Large intestine (tissue), 3 donors: ENCODE measurements at regions not wholly inside any gene's neighbourhood (a gene's known extent, or its start where the extent isn't known, plus 50 kb on each side); places are given as distances from the start of the nearest gene placed in this dataset.
A peak's percentile ranks its signal among the peaks of the same experiment; 100 is the strongest.

Experiments used
- DNase-seq, 2 donors: peaks; one replicate each; pipeline versions ENCODE4 v3.0.0 to v3.0.0-alpha.2; 2013
- H3K27ac ChIP-seq: one replicate; pipeline ENCODE4 v1.5.1; 2013; ENCODE audit warnings: low read length
- H3K27me3 ChIP-seq: 2 replicates; pipeline ENCODE4 v1.6.1; 2013; ENCODE audit warnings: low read length; ENCODE audit not compliant: control insufficient read depth, insufficient read depth
- H3K36me3 ChIP-seq: 2 replicates; pipeline ENCODE4 v1.6.1; 2013; ENCODE audit warnings: low read length; ENCODE audit not compliant: control insufficient read depth, insufficient read depth
- H3K4me1 ChIP-seq: one replicate; pipeline ENCODE4 v1.6.1; 2013; ENCODE audit warnings: low read length; ENCODE audit not compliant: control insufficient read depth, insufficient read depth
- H3K4me3 ChIP-seq: one replicate; pipeline ENCODE4 v1.5.1; 2013; ENCODE audit warnings: low read length
- H3K9me3 ChIP-seq: one replicate; pipeline ENCODE4 v1.6.1; 2013; ENCODE audit warnings: mild to moderate bottlenecking, low read depth, low read length, moderate library complexity; ENCODE audit not compliant: control insufficient read depth
- WGBS: methylation state at CpG from one replicate; pipeline ENCODE4 v1.1.5; 2013; ENCODE audit warnings: low lambda C conversion rate; ENCODE audit not compliant: insufficient coverage; 5-methylcytosine and 5-hydroxymethylcytosine counted together

DNA sequence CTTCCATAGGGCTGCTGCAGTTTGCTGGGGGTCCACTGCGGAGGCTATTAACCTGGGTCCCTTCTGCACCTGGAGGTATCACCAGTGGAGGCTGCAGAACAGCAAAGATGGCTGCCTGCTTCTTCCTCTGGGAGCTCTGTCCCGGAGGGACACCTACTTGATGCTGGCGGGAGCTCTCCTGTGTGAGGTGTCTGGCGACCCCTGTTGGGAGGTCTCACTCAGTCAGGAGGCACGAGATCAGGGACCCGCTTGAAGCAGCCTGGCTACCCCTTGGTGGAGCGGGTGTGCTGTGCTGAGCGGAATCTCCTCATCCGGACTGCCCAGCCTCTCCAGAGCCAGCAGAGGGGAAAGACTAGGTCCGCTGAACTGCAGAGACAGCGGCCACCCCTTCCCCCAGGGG lies 56.0 kb upstream of the CTXND1 start:
- Histone ChIP-seq H3K4me3 (no peak overlapping the region), H3K27me3 (no peaks in the 10 kb centered on the region), H3K9me3 (no peaks in the 10 kb centered on the region), H3K4me1 (peaks cover 3% of the 10 kb centered on the region), H3K27ac (no peak overlapping the region), H3K36me3 (no peaks in the 10 kb centered on the region)
- WGBS, result no CpG with 5 or more reads among the region's 11 CpGs
- DNase-seq, result no peak

DNA sequence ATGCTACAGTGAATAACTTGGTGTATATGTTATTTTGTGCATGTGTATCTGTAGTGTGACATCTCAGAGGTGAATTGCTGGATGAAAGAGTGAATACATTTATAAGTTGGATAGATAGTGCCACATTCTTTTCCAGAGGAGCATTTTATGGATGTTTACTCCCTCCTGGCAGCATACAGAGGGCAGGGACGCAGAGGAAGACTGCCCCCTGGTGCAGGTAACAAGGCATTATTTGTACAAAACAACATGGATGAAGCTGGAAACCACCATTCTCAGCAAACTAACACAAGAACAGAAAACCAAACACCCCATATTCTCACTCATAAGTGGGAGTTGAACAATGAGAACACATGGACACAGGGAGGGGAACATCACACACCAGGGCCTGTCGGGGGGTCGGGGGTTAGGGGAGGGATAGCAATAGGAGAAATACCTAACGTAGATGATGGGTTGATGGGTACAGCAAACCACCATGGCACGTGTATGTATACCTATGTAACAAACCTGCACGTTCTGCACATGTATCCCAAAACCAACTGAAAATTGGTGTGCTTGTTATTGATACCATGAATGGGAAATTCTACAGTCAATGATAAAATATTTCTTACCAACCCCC lies 57.9 kb upstream of the CTXND1 start:
- DNase-seq, result peak in 1 of 2 donors; percentile 24
- no peaks in the 10 kb centered on the region for H3K27me3 ChIP-seq
- H3K36me3 ChIP-seq, result no peaks in the 10 kb centered on the region
- H3K4me1 ChIP-seq, result peaks cover 6% of the 10 kb centered on the region
- no CpG with 5 or more reads among the region's 6 CpGs for WGBS
- no peaks in the 10 kb centered on the region for H3K9me3 ChIP-seq
- H3K27ac ChIP-seq, result no peak overlapping the region
- H3K4me3 ChIP-seq, result no peak overlapping the region

GRCh38 chr15:80310776-80311175 lies 58.8 kb upstream of the CTXND1 start:
- no peak for DNase-seq
- Histone ChIP-seq H3K36me3 (no peaks in the 10 kb centered on the region), H3K4me3 (no peak overlapping the region), H3K27ac (no peak overlapping the region), H3K27me3 (no peaks in the 10 kb centered on the region), H3K4me1 (peaks cover 12% of the 10 kb centered on the region), H3K9me3 (no peaks in the 10 kb centered on the region)
- 57% methylated on average over 1 of the region's 7 CpGs for WGBS

DNA sequence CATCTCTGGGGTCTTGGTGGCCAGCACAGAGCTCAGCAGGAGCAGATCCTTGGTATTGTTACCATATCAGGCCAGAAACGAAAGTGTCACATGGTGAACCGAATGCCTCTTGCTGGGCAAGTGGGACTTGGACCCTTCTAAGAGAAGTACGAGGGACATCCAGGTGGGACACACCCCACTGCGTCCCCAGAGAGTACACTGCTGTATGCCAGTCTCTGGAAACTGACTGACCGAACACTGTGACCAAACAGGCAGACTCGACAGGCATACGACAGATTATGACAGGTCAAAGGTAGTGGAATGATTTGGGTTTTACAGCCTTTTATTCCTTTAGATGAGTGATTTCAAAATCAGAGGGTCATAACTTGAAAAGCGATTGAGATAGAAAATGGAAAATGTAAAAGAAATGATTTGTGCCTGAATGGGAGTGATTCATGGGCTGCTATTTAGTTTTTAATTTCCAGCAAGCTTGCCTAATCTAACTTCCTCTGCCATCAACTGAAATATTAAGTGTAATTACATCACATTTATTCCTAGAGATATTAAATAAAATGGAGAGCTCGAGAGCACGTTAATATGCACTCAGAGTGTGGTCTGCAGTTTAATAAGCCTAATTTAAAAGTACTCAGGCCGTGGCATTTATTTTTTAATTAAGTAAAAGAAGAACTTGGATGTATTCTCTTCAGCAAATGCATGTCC lies 63.4 kb upstream of the CTXND1 start:
- Histone ChIP-seq H3K27ac (peak overlapping the region; percentile 42), H3K4me3 (no peak overlapping the region), H3K9me3 (no peaks in the 10 kb centered on the region), H3K27me3 (no peaks in the 10 kb centered on the region), H3K4me1 (peaks cover 14% of the 10 kb centered on the region), H3K36me3 (no peaks in the 10 kb centered on the region)
- WGBS, result 75% methylated on average over 5 of the region's 11 CpGs
- DNase-seq, result peak; percentile 31 to 72

GRCh38 chr15:80317389-80318182 lies 65.6 kb upstream of the CTXND1 start:
- DNase-seq, result peak; percentile 46 to 61
- H3K36me3 ChIP-seq, result no peaks in the 10 kb centered on the region
- no peak overlapping the region for H3K4me3 ChIP-seq
- WGBS, result no CpG with 5 or more reads among the region's 8 CpGs
- peaks cover 10% of the 10 kb centered on the region for H3K4me1 ChIP-seq
- H3K27ac ChIP-seq, result peak overlapping the region; percentile 23
- H3K27me3 ChIP-seq, result no peaks in the 10 kb centered on the region
- no peaks in the 10 kb centered on the region for H3K9me3 ChIP-seq

GRCh38 chr15:80321853-80322252 lies 69.8 kb upstream of the CTXND1 start:
- WGBS, result 100% methylated on average over 3 of the region's 7 CpGs
- H3K36me3 ChIP-seq, result no peaks in the 10 kb centered on the region
- H3K4me1 ChIP-seq, result peaks cover 2% of the 10 kb centered on the region
- H3K27me3 ChIP-seq, result no peaks in the 10 kb centered on the region
- H3K4me3 ChIP-seq, result no peak overlapping the region
- DNase-seq, result no peak
- H3K27ac ChIP-seq, result no peak overlapping the region
- H3K9me3 ChIP-seq, result no peaks in the 10 kb centered on the region

DNA sequence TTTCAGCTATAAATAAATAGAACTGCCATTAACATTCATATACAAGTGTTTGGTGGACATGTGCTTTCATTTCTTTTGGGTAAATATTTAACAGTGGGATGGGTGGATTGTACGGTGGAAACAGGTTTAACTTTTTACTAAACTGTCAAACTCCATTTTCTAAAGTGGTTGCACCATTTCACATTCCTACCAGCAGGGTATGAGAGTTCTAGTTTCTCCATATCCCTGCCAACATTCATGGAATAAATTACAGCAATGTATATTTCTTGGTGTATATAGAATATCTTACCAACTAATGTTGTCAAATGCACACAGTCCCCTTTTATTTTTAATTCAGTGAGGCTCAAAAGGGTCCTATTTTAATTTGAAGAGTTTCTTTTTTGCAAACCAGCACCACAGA lies 71.3 kb upstream of the CTXND1 start:
- no peaks in the 10 kb centered on the region for H3K27me3 ChIP-seq
- peaks cover 3% of the 10 kb centered on the region for H3K9me3 ChIP-seq
- H3K4me3 ChIP-seq, result no peak overlapping the region
- DNase-seq, result no peak
- no peaks in the 10 kb centered on the region for H3K36me3 ChIP-seq
- H3K4me1 ChIP-seq, result no peaks in the 10 kb centered on the region
- whole genome bisulfite sequencing, result no CpG with 5 or more reads among the region's 1 CpG
- H3K27ac ChIP-seq, result no peak overlapping the region

GRCh38 chr15:80324545-80325080 lies 72.6 kb upstream of the CTXND1 start:
- 40% methylated on average over 1 of the region's 3 CpGs for WGBS
- DNase-seq, result no peak
- Histone ChIP-seq H3K27me3 (no peaks in the 10 kb centered on the region), H3K36me3 (no peaks in the 10 kb centered on the region), H3K9me3 (peaks cover 3% of the 10 kb centered on the region), H3K27ac (no peak overlapping the region), H3K4me3 (no peak overlapping the region), H3K4me1 (no peaks in the 10 kb centered on the region)

DNA sequence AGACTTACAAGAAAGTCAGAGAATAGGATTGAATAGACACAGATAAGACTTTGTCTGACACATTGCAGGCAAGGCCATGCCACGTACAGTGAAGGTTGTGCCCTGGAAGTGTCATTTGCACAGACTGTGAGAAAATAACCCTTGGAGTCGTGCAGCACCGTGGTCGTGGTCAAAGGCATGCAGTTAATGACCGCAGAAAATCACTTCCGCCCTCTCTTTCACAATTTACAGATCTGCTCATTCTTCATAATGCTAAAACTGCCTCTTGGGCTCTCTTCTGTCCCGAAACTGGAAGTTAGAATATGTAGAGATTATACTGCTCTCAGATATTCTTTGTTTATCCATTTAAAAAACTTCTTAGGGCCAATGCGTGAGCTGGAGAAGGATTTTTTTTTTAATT lies 73.2 kb upstream of the CTXND1 start:
- Histone ChIP-seq H3K4me3 (no peak overlapping the region), H3K36me3 (no peaks in the 10 kb centered on the region), H3K27me3 (no peaks in the 10 kb centered on the region), H3K9me3 (peaks cover 3% of the 10 kb centered on the region), H3K27ac (no peak overlapping the region), H3K4me1 (no peaks in the 10 kb centered on the region)
- WGBS, result 83% methylated on average over 1 of the region's 8 CpGs
- no peak for DNase-seq

DNA sequence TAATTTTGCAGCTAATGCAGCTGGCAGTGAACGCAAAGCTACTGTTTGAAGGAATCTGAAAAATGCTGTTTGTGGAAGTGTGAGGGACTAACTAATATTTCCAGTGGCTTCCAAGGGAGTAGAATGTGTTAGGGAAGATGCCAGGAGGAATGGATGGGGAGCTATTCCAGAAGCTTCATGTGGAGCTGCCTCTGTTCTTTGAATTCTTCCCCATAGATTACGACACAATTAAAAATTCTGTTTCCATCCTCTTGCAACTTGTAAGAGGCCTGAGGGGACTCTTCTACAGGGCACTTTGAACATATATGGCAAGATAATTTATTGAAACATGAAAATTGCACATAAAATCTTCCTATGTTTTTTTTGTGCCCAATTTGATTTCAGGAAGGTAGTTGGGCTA lies 74.3 kb upstream of the CTXND1 start:
- DNase-seq, result no peak
- Histone ChIP-seq H3K27ac (no peak overlapping the region), H3K4me1 (no peaks in the 10 kb centered on the region), H3K27me3 (no peaks in the 10 kb centered on the region), H3K9me3 (peaks cover 3% of the 10 kb centered on the region), H3K36me3 (no peaks in the 10 kb centered on the region), H3K4me3 (no peak overlapping the region)
- WGBS, result 90% methylated on average over 2 of the region's 2 CpGs
